AG04449 (cell line): ENCODE measurements at regions not wholly inside any gene's neighbourhood (a gene's known extent, or its start where the extent isn't known, plus 50 kb on each side); places are given as distances from the start of the nearest gene placed in this dataset.
A peak's percentile ranks its signal among the peaks of the same experiment; 100 is the strongest.
"Not testable (repeated sequence)": the region's sequence is repeated elsewhere in the genome, so short reads cannot be mapped to it uniquely, and the experiment has no call there.

Source experiments
- CTCF ChIA-PET: fragments of 350-600 bp; formaldehyde crosslinking; extraction: SDS; loops from one replicate; lab custom pipeline; 2021; ENCODE audit warnings: antibody characterized with exemption; lab: Yijun Ruan, JAX
- POLR2A ChIA-PET: fragments of 400-600, 350-600 bp; formaldehyde crosslinking; extraction: SDS; loops from one replicate; lab custom pipeline; 2020; ENCODE audit warnings: antibody characterized with exemption, inconsistent platforms; lab: Yijun Ruan, JAX
- DNase-seq: peaks from one replicate; pipeline ENCODE4 v3.0.0-alpha.2; 2010; ENCODE audit warnings: low read depth, low spot score
- H3K4me3 ChIP-seq: 2 replicates; pipeline ENCODE4 v1.5.1; 2011; ENCODE audit warnings: low read depth, mild to moderate bottlenecking, control low read depth, low read length
- TF ChIP-seq, protein P1 (sequence below): IDR thresholded peaks from one replicate; pipeline ENCODE4 v1.5.1; 2011; ENCODE audit warnings: mild to moderate bottlenecking, moderate library complexity, low read length, control low read depth, inconsistent platforms; ENCODE audit not compliant: insufficient read depth; ENCODE audit errors: missing control alignments

DNA sequence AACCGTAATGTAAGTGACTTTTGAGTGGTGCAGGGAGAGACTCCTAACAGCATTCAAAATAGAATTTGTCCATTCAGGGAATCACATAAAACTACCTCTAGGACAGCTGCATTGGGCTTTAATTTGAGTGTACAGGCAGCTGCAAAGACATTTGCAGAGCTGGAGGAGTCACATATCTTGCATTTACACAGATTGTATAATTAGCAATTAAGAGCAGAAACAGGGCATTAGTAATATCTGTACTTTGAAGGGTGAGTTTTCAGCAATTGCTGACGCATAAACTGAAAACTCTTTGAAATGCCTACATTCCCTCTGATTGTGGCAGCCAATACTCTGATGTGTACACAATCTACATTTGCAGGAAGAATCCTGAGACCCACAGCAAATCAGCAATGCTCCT, 245.6 kb downstream of the UBE2NL start:
- DNase-seq, H3K4me3 ChIP-seq, POLR2A ChIA-PET, CTCF ChIA-PET: not testable (repeated sequence)

DNA sequence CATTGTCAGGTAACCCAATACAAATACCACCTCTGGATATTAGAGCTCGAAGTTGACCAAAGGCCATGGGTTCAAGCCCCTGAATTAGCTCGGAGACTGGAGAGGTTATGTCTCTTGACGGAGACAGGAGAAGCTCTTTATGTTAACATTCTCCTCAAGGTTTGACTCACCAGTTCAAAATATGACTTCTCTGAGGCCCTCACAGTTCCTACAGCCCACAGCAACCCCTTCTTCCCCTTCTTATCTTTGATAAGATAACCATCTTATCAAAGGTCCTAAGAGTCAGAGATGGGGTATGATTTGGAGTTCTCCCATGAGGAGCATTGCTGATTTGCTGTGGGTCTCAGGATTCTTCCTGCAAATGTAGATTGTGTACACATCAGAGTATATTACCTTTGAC, 246.6 kb downstream of the UBE2NL start:
- H3K4me3 ChIP-seq, CTCF ChIA-PET, DNase-seq, POLR2A ChIA-PET: not testable (repeated sequence)

DNA sequence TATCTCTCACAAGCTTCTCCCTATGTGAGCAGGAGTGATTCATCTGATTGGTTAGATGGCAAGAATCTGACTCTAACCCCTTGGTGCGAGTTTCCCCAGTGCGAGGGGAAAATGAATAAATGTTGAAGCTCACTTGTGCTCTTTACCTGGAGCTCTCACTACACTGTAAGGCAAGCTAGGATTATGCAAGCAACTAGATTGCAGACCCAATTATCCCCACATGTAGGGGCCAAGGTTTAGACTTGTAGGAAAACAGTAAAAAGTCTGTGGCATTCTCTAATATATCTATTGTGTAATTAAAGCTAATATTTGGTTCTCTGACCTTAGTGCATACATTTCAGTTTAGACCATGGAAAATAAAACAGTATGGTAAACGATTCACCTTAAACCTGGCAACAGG, 247.2 kb downstream of the UBE2NL start:
- POLR2A ChIA-PET, H3K4me3 ChIP-seq, DNase-seq: not testable (repeated sequence)

DNA sequence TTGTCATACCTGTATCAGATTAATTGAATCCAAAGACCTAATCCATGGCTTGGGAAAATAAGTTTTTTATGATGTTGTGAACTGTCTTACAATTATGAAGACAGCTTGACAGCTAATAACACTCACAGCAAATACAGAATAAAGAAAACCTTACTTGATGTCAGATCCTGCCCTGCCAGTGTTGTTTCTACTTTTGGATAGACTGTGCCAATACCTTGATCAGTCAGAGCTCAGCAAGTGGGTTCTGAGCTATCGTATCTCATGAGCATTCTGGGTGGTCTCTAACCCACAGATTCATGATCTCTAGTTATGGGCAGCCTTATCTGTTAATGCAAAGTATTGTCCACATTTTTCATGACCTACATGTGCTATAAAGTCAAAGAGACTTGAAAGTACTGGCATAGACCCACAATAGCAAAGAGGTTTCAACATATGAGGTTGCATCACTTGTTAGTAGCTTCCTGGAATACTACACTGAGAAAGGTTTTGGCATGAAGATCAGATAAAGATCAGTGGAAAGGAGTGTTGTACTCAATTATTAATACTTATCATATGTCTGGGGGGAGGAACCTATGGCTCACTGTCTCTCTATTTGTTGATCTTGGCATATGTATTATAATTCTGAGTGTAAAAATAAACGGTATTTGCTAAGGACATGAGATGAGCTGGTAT, 250.7 kb downstream of the UBE2NL start:
- POLR2A ChIA-PET, CTCF ChIA-PET, H3K4me3 ChIP-seq: not testable (repeated sequence)
- DNase-seq: peak; percentile 0

More for the DNA sequence above, 247.2 kb downstream of the UBE2NL start:
- CTCF ChIA-PET: not testable (repeated sequence)

DNA sequence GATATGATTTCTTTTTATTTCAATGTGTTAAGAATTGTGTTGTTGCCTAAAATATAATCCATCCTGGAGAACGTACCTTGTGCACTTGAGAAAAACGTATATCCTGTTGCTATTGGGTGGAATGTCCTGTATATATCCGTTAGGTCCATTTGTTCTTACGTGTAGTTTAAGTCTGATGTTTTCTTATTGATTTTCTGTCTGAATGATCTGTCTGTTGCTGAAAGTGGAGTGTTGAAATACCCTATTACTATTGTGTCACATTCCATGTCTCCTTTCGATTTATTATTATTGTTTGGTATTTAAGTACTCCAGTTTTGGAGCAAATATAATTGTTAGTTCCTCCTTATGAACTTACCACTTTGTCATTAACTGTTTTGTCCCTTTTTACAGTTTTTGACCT, 270.6 kb downstream of the UBE2NL start:
- CTCF ChIA-PET, H3K4me3 ChIP-seq, DNase-seq, POLR2A ChIA-PET: not testable (repeated sequence)

DNA sequence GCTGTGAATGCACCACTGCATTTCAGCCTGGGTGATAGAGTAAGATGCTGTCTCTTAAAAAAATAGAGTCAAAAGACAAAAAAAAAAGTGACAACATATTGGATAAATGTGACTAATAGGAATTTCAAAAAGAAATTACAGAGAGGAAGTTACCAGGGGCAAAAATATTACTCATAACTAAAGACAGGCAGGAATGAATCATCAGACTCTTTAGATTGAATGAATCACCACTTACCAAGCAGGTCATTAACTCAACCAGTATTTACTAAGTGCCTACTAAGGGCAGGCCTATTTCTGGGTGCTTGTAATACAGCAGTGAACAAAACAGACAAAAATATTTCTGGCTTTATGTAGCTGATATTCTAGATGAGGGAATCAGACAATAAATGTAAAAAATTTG, 301.3 kb downstream of the UBE2NL start:
- H3K4me3 ChIP-seq, CTCF ChIA-PET, DNase-seq, POLR2A ChIA-PET: not testable (repeated sequence)

DNA sequence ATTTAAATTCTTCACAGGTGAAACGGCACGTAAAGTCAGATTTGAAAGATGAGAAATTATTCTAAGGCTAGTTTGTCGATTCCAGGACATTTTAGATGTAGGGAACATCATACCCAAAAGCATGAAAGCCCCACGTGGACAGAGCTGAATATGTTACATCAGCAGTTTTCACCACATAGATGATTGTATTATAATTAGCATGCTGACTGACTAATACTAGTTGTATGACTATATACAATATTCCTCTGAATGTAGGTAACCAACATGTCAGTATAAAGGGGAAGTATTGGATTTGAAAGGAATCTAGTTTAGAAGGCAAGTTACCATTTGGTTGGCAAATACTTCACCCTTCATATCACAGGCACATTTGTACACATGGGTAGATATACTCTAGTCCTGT, 304.6 kb downstream of the UBE2NL start:
- DNase-seq, CTCF ChIA-PET, POLR2A ChIA-PET, H3K4me3 ChIP-seq: not testable (repeated sequence)

DNA sequence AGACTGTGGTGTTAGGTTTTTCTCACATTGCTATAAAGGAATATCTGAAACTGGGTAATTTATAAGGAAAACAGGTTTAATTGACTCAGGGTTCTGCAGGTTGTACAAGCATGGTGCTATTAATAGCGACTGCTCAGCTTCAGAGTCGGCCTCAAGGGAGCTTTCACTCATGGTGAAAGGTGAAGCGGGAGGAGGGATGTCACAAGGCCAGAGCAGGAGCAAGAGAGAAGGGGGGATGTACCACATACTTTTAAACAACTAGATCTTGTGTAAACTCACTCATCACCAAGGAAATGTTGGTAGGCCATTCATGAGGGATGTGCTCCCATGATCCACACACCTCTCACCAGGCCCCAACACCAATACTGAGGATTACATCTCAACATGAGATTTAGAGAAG, 313.2 kb downstream of the UBE2NL start:
- CTCF ChIA-PET, POLR2A ChIA-PET, H3K4me3 ChIP-seq, DNase-seq: not testable (repeated sequence)

DNA sequence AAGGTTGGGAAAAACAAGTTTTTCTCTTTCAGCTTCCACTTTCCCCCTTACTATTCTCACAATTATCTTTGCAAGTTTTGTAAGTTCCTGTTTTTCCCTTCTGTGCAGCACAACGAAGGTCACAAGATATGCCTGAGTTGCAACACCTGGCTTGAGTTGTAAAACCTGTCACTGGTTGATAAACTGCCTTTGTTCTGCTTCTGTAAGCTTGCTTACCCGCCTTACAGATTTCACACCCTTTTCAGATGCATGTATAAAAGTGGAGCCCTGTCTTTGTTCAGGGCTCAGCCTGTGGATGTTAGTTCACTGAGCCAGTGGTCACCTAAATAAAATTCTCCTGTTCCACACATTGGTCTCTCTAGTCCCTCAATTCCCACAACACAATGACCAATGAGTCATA, 318.9 kb downstream of the UBE2NL start:
- H3K4me3 ChIP-seq, POLR2A ChIA-PET, CTCF ChIA-PET, DNase-seq: not testable (repeated sequence)

DNA sequence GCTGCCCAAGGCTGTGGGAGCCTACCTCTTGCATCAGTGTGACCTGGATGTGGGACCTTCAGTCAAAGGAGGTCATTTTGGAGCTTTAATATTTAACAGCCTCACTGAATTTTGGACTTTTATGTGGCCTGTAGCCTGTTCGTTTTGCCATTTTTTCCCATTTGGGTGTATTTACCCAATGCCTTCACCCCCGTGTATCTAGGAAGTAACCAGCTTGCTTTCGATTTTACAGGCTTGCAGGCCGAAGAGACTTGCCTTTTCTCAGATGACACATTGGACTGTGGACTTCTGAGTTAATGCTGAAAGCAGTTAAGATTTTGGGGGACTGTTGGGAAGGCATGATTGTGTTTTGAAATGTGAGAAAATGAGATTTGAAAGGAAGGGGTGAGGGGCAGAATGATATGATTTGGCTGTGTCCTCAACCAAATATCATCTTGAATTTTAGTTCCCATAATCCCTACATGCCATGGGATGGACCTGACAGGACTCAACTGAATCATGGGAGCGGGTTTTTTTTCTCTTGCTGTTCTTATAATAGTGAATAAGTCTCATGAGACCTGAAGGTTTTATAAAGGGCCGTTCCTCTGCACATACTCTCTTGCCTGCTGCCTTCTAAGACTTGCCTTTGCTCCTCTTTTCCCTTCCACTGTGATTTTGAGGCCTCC, 324.6 kb downstream of the UBE2NL start:
- DNase-seq, POLR2A ChIA-PET, H3K4me3 ChIP-seq, CTCF ChIA-PET: not testable (repeated sequence)

DNA sequence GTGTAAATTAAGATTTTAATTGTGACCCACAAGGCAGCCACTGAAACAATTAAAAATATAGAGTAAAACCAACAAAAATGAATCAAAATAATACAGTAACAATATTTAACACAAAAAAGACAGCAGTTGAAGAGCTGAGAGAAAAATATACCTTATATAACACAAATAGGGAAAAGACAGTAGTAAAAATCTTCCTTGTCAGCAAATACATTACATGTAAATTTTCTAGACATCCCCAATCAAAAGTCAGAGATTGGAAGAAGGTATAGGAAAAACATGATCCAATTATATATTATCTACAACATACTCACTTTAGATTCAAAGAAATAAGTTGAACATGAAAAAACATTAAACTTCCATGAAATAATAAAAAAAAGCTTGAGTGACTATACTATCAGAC, 330.8 kb downstream of the UBE2NL start:
- POLR2A ChIA-PET: no interaction called here
- TF ChIP-seq, protein P1, sequence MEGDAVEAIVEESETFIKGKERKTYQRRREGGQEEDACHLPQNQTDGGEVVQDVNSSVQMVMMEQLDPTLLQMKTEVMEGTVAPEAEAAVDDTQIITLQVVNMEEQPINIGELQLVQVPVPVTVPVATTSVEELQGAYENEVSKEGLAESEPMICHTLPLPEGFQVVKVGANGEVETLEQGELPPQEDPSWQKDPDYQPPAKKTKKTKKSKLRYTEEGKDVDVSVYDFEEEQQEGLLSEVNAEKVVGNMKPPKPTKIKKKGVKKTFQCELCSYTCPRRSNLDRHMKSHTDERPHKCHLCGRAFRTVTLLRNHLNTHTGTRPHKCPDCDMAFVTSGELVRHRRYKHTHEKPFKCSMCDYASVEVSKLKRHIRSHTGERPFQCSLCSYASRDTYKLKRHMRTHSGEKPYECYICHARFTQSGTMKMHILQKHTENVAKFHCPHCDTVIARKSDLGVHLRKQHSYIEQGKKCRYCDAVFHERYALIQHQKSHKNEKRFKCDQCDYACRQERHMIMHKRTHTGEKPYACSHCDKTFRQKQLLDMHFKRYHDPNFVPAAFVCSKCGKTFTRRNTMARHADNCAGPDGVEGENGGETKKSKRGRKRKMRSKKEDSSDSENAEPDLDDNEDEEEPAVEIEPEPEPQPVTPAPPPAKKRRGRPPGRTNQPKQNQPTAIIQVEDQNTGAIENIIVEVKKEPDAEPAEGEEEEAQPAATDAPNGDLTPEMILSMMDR: no peak
- H3K4me3 ChIP-seq: no peak overlapping the region
- CTCF ChIA-PET: no interaction called here
- no peak for DNase-seq

DNA sequence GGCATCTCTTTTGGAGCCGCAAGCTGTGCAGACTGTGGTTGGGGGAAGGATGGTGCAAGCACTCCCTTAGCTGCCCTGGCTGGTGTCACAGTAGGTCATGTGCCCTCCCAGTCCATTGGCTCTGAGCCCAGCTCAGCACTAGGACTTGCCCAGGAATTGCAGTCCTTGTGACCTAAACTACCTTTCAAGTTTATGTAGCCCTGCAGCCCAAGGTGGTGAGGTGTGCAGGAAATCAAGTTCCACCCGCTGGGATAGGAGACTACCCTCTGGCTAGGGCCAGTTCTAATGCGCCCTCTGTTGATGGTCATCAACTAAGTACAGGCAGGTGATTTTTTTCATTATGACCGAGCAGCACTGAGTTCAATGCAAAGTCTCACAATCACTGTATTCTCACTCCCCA, 335.2 kb downstream of the UBE2NL start:
- ChIA-PET POLR2A (no interaction called here), CTCF (interaction anchor here (2.1 kb wide), 1 partner anchor 431 kb away, joined by 8 read pairs; no protein-coding TSS in a partner anchor)
- H3K4me3 ChIP-seq: no peak overlapping the region
- DNase-seq: no peak
- TF ChIP-seq, protein P1: no peak

DNA sequence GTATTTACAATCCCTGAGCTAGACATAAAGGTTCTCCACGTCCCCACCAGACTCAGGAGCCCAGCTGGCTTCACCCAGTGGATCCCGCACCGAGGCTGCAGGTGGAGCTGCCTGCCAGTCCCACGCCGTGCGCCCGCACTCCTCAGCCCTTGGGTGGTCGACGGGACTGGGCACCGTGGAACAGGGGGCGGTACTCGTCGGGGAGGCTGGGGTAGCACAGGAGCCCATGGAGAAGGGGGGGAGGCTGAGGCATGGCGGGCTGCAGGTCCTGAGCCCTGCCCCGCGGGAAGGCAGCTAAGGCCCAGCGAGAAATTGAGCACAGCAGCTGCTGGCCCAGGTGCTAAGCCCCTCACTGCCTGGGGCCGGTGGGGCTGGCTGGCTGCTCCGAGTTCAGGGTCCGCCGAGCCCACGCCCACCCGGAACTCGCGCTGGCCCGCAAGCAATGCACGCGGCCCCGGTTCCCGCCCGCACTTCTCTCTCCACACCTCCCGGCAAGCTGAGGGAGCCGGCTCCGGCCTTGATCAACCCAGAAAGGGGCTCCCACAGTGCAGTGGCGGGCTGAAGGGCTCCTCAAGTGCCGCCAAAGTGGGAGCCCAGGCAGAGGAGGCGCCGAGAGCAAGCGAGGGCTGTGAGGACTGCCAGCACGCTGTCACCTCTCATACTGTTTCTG, 347.4 kb downstream of the UBE2NL start:
- POLR2A ChIA-PET, DNase-seq, CTCF ChIA-PET: not testable (repeated sequence)

More for the DNA sequence above, 347.4 kb downstream of the UBE2NL start:
- H3K4me3 ChIP-seq: not testable (repeated sequence)
